K562 (cell line): ENCODE measurements at regions not wholly inside any gene's neighbourhood (a gene's known extent, or its start where the extent isn't known, plus 50 kb on each side); places are given as distances from the start of the nearest gene placed in this dataset.

Experiments used
- ATAC-seq: fragments of 200-7000 bp; cut with Tn5 transposase; 3 replicates; pipeline ENCODE4 v1.9.1; 2020; ENCODE audit warnings: moderate library complexity
- BruUV-seq: library from RNA; stranded (reverse); fragments of 400-500 nt; replicated peaks from 2 replicates; lab custom pipeline; 2021; lab: Mats Ljungman, UMichigan
- CTCF ChIA-PET: fragments of 300-600 bp; formaldehyde crosslinking; extraction: SDS; loops from one replicate; lab custom pipeline; 2021; ENCODE audit warnings: low intra/inter-chr PET ratio; lab: Yijun Ruan, JAX
- POLR2A ChIA-PET: fragments of 300-600, 350-650 bp; sonication (Branson Sonifier 250); formaldehyde crosslinking; extraction: SDS; loops from one replicate; lab custom pipeline; 2021; ENCODE audit warnings: antibody characterized with exemption, inconsistent platforms; lab: Yijun Ruan, JAX
- DNase-seq, 4 experiments: peaks; one replicate each; pipeline versions ENCODE4 v3.0.0 to v3.0.0-alpha.2; 2011 to 2018; ENCODE audit warnings: low spot score in 3 of 4, mixed read lengths in 3 of 4; ENCODE audit errors: extremely low read depth in 1 of 4
- FAIRE-seq: peaks from 2 replicates; lab custom pipeline; 2011; peaks lifted over from hg19 to GRCh38; lab: Jason Lieb, UNC
- H2AFZ ChIP-seq: 2 replicates; pipeline ENCODE4 v1.6.0; 2011; ENCODE audit warnings: low read depth, low read length, control low read depth, inconsistent platforms
- H3K27ac ChIP-seq: fragments of 200-600 bp; 3 replicates; pipeline ENCODE4 v1.8.0; 2011; ENCODE audit warnings: low read depth, mild to moderate bottlenecking, control low read depth, inconsistent platforms, low read length, moderate library complexity, mixed read lengths; ENCODE audit errors: extremely low read depth
- H3K27me3 ChIP-seq, 2 experiments: fragments of 300-600 bp in 1 of 2; 2 replicates in 1 of 2; 3 replicates in 1 of 2; pipeline versions ENCODE4 v1.6.0 to v1.8.0; 2011; ENCODE audit warnings: inconsistent platforms in 2 of 2, low read length in 2 of 2, mild to moderate bottlenecking in 1 of 2, mixed read lengths in 1 of 2, moderate library complexity in 1 of 2; ENCODE audit not compliant: control insufficient read depth in 2 of 2, insufficient read depth in 2 of 2
- H3K36me3 ChIP-seq: fragments of 300-600 bp; 3 replicates; pipeline ENCODE4 v1.8.0; 2011; ENCODE audit warnings: mild to moderate bottlenecking, low read length, inconsistent platforms; ENCODE audit not compliant: control insufficient read depth, insufficient read depth
- H3K4me1 ChIP-seq, 2 experiments: fragments of 200-600 bp in 1 of 2; replicated peaks in 1 of 2; 2 replicates in 1 of 2; 3 replicates in 1 of 2; pipeline versions ENCODE4 v1.5.1 to v1.8.0; 2011; ENCODE audit warnings: inconsistent platforms in 2 of 2, low read length in 2 of 2, mild to moderate bottlenecking in 1 of 2, mixed read lengths in 1 of 2, moderate library complexity in 1 of 2; ENCODE audit not compliant: control insufficient read depth in 2 of 2, insufficient read depth in 2 of 2
- H3K4me2 ChIP-seq: 2 replicates; pipeline ENCODE4 v1.6.1; 2011; ENCODE audit warnings: low read length, control low read depth, inconsistent platforms, mixed read lengths; ENCODE audit not compliant: insufficient read depth
- H3K4me3 ChIP-seq: fragments of 200-600 bp; sonication (generic), shearing (Covaris generic); 2 replicates; pipeline ENCODE4 v1.5.1; 2016; ENCODE audit warnings: control low read depth, inconsistent platforms
- H3K79me2 ChIP-seq: fragments of 200-600 bp; 3 replicates; pipeline ENCODE4 v1.8.0; 2011; ENCODE audit warnings: low read length, inconsistent platforms; ENCODE audit not compliant: control insufficient read depth, insufficient read depth
- H3K9ac ChIP-seq, 2 experiments: 2 replicates each; pipeline versions ENCODE4 v1.6.0 to v1.6.1; 2011; ENCODE audit warnings: low read depth in 2 of 2, low read length in 2 of 2, control low read depth in 1 of 2, inconsistent platforms in 1 of 2, mild to moderate bottlenecking in 1 of 2, mixed read lengths in 1 of 2; ENCODE audit not compliant: insufficient read depth in 1 of 2
- H3K9me1 ChIP-seq: one replicate; pipeline ENCODE4 v1.6.0; 2011; ENCODE audit warnings: inconsistent platforms, mild to moderate bottlenecking, low read length, moderate library complexity; ENCODE audit not compliant: control insufficient read depth, insufficient read depth
- H3K9me3 ChIP-seq: replicated peaks from 2 replicates; pipeline ENCODE4 v1.5.1; 2011; ENCODE audit warnings: low read depth, low read length, inconsistent platforms; ENCODE audit not compliant: control insufficient read depth, insufficient read depth
- H4K20me1 ChIP-seq: replicated peaks from 2 replicates; pipeline ENCODE4 v1.6.1; 2011; ENCODE audit warnings: low read length, inconsistent platforms, mixed read lengths; ENCODE audit not compliant: control insufficient read depth, insufficient read depth
- BRCA1 ChIP-seq, 2 experiments: fragments of 450-650 bp in 1 of 2; sonication (generic) in 1 of 2; formaldehyde crosslinking in 1 of 2; IDR thresholded peaks; 2 replicates each; pipeline versions ENCODE4 v1.5.0 to v1.6.1; 2017 to 2020; ENCODE audit warnings: mild to moderate bottlenecking in 1 of 2, missing genetic modification reagents in 1 of 2
- CBX5 ChIP-seq: IDR thresholded peaks from 2 replicates; pipeline ENCODE4 v1.6.1; 2014; ENCODE audit warnings: low read depth, borderline replicate concordance
- KLF1 ChIP-seq: fragments of 450-650 bp; IDR thresholded peaks from 2 replicates; pipeline ENCODE4 v1.6.1; 2016; ENCODE audit warnings: missing genetic modification characterization, missing compliant biosample characterization
- NR2F6 ChIP-seq: fragments of 450-650 bp; formaldehyde crosslinking; IDR thresholded peaks from 2 replicates; pipeline ENCODE4 v1.4.0; 2020; ENCODE audit warnings: mild to moderate bottlenecking
- PHB ChIP-seq: fragments of 250-450 bp; sonication (Bioruptor Pico); IDR thresholded peaks from 2 replicates; pipeline ENCODE4 v1.5.0; 2021
- SP2 ChIP-seq: IDR thresholded peaks from 2 replicates; pipeline ENCODE4 v1.6.1; 2011; ENCODE audit warnings: mild to moderate bottlenecking, low read depth, low read length, moderate library complexity; ENCODE audit not compliant: poor library complexity, severe bottlenecking; ENCODE audit errors: extremely low read depth
- SREBF1 ChIP-seq: fragments of 150-350 bp; IDR thresholded peaks from 2 replicates; pipeline ENCODE4 v1.6.1; 2014; ENCODE audit warnings: antibody characterized with exemption, low read depth, low read length, borderline replicate concordance
- ZNF124 ChIP-seq: sonication (generic); formaldehyde crosslinking; IDR thresholded peaks from 2 replicates; pipeline ENCODE4 v1.8.1; 2022; ENCODE audit warnings: missing genetic modification reagents
- ZNF23 ChIP-seq: fragments of 250-450 bp; sonication (Bioruptor Pico); IDR thresholded peaks from 2 replicates; pipeline ENCODE4 v1.4.0; 2020; ENCODE audit warnings: mild to moderate bottlenecking
- WGBS: fragments of 100-300 bp; shearing (Covaris generic); methylation state at CpG from one replicate; pipeline ENCODE4 v1.1.6; 2016; ENCODE audit warnings: low coverage, mixed read lengths; ENCODE audit not compliant: insufficient coverage; ENCODE audit errors: missing lambda C conversion rate; 5-methylcytosine and 5-hydroxymethylcytosine counted together
- in situ Hi-C: fragments of 300-500 bp; cut with MboI; formaldehyde crosslinking; loops from 4 replicates; pipeline ENCODE4 v1.15.0; 2018; ENCODE audit warnings: inconsistent platforms, mixed read lengths
- intact Hi-C: fragments of 100-400 bp; cut with micrococcal nuclease; formaldehyde crosslinking; loops from 2 replicates; pipeline ENCODE4 v1.14.2; 2022
- TF ChIP-seq, protein P1 (sequence below): sonication (generic); formaldehyde crosslinking; IDR thresholded peaks from 2 replicates; pipeline ENCODE4 v1.8.0; 2022; ENCODE audit warnings: mild to moderate bottlenecking, missing genetic modification reagents
- TF ChIP-seq, protein P2 (sequence below): fragments of 450-650 bp; IDR thresholded peaks from 2 replicates; pipeline ENCODE4 v1.6.1; 2014; ENCODE audit warnings: low read depth, mild to moderate bottlenecking, moderate library complexity, borderline replicate concordance
- TF ChIP-seq, protein P3 (sequence below), 3 experiments: fragments of 200-800 bp in 1 of 3; sonication (Bioruptor generic) in 1 of 3; sonication (generic) in 1 of 3; formaldehyde crosslinking in 1 of 3; IDR thresholded peaks; 2 replicates each; pipeline versions ENCODE4 v1.6.1 to v1.8.0; 2016 to 2022; ENCODE audit warnings: mild to moderate bottlenecking in 2 of 3, missing compliant biosample characterization in 2 of 3, missing genetic modification characterization in 2 of 3, missing genetic modification reagents in 1 of 3
- TF ChIP-seq, protein P4 (sequence below), 3 experiments: IDR thresholded peaks in 2 of 3; conservative IDR thresholded peaks in 1 of 3; 2 replicates each; pipeline ENCODE4 v1.5.1; 2011 to 2012; ENCODE audit warnings: low read length in 3 of 3, mild to moderate bottlenecking in 3 of 3, control low read depth in 2 of 3, improper control_type of control experiment in 1 of 3, inconsistent platforms in 1 of 3, low read depth in 1 of 3, mixed read lengths in 1 of 3, moderate library complexity in 1 of 3; ENCODE audit not compliant: insufficient read depth in 2 of 3

DNA sequence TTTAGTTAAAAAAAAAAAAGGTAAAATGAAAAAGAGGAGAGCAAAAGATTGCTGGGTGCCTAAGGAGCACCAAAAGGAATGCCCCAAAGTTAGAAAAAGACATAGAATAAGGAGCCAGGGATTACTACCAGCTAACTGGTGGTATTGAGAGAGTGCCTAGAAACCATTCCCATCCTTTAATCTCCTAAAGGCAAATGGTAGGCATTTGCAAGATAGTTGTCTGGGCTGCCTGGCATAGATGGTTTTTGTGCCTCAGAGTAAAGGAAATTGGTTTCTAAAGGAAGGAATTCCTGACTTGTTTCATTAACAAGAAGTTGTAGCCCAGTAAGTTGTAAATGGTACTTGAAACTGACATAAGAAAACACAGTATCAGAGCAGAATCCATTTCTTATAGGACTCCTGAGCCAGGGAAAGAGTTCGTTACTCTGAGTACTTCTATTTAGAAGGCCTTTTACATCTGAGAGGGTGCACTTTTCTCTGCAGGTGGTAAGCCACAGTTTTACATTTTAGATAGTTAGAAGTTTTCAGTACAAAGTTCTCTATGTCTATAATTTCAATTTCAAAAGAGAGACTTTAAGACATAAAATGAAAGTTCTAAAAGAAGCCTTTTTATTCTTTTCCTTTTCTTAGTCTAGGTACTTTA lies 92.6 kb downstream of the OLFM4 start:
- WGBS: 0% methylated on average over 1 of the region's 1 CpG
- ChIA-PET POLR2A (no interaction called here), CTCF (no interaction called here)
- DNase-seq (no peak), ATAC-seq (no peak), FAIRE-seq (no peak)
- H3K9ac ChIP-seq: no peak overlapping the region
- H3K27ac ChIP-seq: no peak overlapping the region
- intact Hi-C loops: no loop called here
- H2AFZ ChIP-seq: no peak overlapping the region
- H3K27me3 ChIP-seq: no peaks in the 10 kb centered on the region
- H3K36me3 ChIP-seq: no peaks in the 10 kb centered on the region
- no TSS peak for BruUV-seq
- in situ Hi-C loops: no loop called here
- H3K79me2 ChIP-seq: no peaks in the 10 kb centered on the region
- no peaks in the 10 kb centered on the region for H3K9me3 ChIP-seq
- H3K4me1 ChIP-seq: no peaks in the 10 kb centered on the region
- no peak overlapping the region for H3K4me2 ChIP-seq
- no peaks in the 10 kb centered on the region for H4K20me1 ChIP-seq
- no peaks in the 10 kb centered on the region for H3K9me1 ChIP-seq
- H3K4me3 ChIP-seq: no peak overlapping the region
- TF ChIP-seq ZNF23 (CRISPR knock-in tag) (no peak), ZNF124 (CRISPR knock-in tag) (no peak), NR2F6 (CRISPR knock-in tag) (no peak), PHB (no peak), CBX5 (no peak), BRCA1 (IDR thresholded peaks at IDR 0.05) (no peak), BRCA1 (CRISPR knock-in tag; IDR thresholded peaks at IDR 0.05) (no peak), KLF1 (tag) (no peak), SREBF1 (no peak), SP2 (no peak)
- TF ChIP-seq, protein P1, sequence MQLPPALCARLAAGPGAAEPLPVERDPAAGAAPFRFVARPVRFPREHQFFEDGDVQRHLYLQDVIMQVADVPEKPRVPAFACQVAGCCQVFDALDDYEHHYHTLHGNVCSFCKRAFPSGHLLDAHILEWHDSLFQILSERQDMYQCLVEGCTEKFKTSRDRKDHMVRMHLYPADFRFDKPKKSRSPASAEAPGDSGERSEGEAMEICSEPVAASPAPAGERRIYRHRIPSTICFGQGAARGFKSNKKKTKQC (CRISPR knock-in tag): no peak
- TF ChIP-seq, protein P2, sequence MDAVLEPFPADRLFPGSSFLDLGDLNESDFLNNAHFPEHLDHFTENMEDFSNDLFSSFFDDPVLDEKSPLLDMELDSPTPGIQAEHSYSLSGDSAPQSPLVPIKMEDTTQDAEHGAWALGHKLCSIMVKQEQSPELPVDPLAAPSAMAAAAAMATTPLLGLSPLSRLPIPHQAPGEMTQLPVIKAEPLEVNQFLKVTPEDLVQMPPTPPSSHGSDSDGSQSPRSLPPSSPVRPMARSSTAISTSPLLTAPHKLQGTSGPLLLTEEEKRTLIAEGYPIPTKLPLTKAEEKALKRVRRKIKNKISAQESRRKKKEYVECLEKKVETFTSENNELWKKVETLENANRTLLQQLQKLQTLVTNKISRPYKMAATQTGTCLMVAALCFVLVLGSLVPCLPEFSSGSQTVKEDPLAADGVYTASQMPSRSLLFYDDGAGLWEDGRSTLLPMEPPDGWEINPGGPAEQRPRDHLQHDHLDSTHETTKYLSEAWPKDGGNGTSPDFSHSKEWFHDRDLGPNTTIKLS: no peak
- TF ChIP-seq, protein P3, sequence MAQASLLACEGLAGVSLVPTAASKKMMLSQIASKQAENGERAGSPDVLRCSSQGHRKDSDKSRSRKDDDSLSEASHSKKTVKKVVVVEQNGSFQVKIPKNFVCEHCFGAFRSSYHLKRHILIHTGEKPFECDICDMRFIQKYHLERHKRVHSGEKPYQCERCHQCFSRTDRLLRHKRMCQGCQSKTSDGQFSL (CRISPR knock-in tag; IDR thresholded peaks at IDR 0.05): no peak
- TF ChIP-seq, protein P3 (tag; IDR thresholded peaks at IDR 0.05): no peak
- TF ChIP-seq, protein P4, sequence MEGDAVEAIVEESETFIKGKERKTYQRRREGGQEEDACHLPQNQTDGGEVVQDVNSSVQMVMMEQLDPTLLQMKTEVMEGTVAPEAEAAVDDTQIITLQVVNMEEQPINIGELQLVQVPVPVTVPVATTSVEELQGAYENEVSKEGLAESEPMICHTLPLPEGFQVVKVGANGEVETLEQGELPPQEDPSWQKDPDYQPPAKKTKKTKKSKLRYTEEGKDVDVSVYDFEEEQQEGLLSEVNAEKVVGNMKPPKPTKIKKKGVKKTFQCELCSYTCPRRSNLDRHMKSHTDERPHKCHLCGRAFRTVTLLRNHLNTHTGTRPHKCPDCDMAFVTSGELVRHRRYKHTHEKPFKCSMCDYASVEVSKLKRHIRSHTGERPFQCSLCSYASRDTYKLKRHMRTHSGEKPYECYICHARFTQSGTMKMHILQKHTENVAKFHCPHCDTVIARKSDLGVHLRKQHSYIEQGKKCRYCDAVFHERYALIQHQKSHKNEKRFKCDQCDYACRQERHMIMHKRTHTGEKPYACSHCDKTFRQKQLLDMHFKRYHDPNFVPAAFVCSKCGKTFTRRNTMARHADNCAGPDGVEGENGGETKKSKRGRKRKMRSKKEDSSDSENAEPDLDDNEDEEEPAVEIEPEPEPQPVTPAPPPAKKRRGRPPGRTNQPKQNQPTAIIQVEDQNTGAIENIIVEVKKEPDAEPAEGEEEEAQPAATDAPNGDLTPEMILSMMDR (IDR thresholded peaks at IDR 0.05 in 2 of 3, conservative IDR thresholded peaks at IDR 0.05 in 1 of 3; ENCODE audit: insufficient read depth in 2 of 3, low read depth in 1 of 3, low read length in 3 of 3): no peak
